DND-41 (cell line): ENCODE measurements at regions not wholly inside any gene's neighbourhood (a gene's known extent, or its start where the extent isn't known, plus 50 kb on each side); places are given as distances from the start of the nearest gene placed in this dataset.

Experiments
- EZH2 ChIP-seq: IDR thresholded peaks from 3 replicates; pipeline ENCODE4 v1.6.1; 2012; ENCODE audit warnings: borderline replicate concordance, low read depth, mild to moderate bottlenecking, moderate library complexity, low read length, inconsistent platforms; ENCODE audit not compliant: severe bottlenecking
- TF ChIP-seq, protein P1 (sequence below): IDR thresholded peaks from 2 replicates; pipeline ENCODE4 v1.5.1; 2012; ENCODE audit warnings: borderline replicate concordance, low read length, moderate library complexity, mild to moderate bottlenecking; ENCODE audit not compliant: poor library complexity, severe bottlenecking; ENCODE audit errors: extremely low read depth

DNA sequence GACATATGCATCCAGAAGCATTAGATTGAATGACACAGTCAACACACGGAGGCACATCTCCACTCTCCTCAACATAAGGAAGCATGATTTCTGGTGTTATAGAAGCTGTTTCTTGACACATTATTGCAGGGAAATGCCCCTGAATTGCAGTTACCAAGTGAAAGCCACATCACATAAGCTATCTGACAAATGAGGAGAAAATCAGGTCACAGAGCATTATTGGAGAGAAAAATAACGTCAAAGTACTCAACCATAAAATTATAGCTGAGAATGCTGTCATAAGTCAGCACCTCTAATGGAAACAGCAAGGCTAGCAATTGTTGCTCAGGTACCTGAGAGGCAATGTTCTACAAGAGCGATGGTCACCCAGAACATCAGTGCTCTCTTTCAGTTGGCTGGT, 169.9 kb upstream of the PALMD start:
- TF ChIP-seq, protein P1, sequence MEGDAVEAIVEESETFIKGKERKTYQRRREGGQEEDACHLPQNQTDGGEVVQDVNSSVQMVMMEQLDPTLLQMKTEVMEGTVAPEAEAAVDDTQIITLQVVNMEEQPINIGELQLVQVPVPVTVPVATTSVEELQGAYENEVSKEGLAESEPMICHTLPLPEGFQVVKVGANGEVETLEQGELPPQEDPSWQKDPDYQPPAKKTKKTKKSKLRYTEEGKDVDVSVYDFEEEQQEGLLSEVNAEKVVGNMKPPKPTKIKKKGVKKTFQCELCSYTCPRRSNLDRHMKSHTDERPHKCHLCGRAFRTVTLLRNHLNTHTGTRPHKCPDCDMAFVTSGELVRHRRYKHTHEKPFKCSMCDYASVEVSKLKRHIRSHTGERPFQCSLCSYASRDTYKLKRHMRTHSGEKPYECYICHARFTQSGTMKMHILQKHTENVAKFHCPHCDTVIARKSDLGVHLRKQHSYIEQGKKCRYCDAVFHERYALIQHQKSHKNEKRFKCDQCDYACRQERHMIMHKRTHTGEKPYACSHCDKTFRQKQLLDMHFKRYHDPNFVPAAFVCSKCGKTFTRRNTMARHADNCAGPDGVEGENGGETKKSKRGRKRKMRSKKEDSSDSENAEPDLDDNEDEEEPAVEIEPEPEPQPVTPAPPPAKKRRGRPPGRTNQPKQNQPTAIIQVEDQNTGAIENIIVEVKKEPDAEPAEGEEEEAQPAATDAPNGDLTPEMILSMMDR, result no peak
- no peak for TF ChIP-seq EZH2
